ENCODE measurements at regions not wholly inside any gene's neighbourhood (a gene's known extent, or its start where the extent isn't known, plus 50 kb on each side); places are given as distances from the start of the nearest gene placed in this dataset.
"Not testable (repeated sequence)": the region's sequence is repeated elsewhere in the genome, so short reads cannot be mapped to it uniquely, and the experiment has no call there.

DNA sequence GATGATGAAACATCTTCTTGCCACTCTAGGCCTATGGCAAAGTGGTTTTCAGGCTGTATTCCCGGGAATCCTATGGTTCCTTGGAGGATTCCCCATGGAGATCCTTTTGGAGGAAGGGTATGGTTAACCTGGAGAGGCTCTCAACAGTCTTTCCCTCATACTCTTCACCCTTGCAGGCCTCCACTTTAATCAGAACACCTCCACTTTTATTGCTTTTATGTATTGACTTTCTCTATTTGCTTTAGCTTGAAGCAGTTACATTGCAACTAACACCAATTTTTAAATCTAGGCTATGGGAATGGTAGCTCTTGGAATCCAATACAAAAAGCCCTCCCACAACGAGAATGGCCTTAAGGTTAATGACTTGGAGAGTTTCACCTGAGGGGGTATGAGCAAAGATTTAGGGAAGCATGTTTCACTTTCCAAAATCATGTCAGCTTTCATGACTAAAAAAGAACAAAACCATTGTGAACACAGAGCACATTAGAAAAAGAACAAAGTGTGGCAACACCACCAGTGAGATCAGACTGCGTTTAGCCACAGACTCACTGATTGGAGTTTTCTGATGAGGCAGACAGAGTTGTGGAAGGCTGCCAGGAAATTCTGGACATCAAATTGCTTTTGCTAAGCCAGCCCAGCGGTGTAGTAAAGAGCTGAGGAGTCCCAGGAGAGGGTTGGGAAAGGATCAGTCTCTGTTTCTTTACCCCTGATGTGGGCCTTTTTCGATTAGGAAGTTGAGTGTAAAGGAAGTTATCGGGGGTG lies 130.4 kb upstream of the BMPER start:
- CTCF ChIA-PET, result no interaction called here
- POLR2A ChIA-PET, result no interaction called here

- CTCF ChIA-PET, result no interaction called here
- POLR2A ChIA-PET, result no interaction called here
Observed at GRCh38 chr7:33775790-33776189, 129.5 kb upstream of the BMPER start.

DNA sequence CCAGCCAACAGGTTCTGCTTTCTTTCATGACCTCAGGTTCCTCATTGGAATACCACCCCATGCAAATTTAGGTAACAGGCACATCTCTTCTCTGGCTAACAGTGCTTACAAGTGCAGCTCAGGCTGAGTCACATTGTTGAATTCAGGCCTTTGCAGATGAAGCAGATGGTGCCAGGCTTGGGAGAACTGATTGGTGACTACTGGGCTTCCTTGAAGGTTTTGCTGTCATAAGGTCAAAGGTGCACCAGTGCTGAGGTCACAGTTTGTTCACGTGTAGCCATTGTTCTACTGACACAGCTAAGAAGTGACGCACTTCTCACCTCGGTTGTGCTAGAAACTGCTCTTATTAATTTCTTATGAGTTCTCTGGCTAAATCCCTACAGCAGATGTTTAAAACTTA lies 128.6 kb upstream of the BMPER start:
- CTCF ChIA-PET, result interaction anchor here (1.0 kb wide), 1 partner anchor 19 kb away, joined by 3 read pairs; no protein-coding TSS in a partner anchor
- POLR2A ChIA-PET, result no interaction called here

- ChIA-PET CTCF (interaction anchor here (0.7 kb wide), 1 partner anchor 8 kb away, joined by 3 read pairs; no protein-coding TSS in a partner anchor), POLR2A (no interaction called here)
Observed at GRCh38 chr7:33778195-33778594, 127.1 kb upstream of the BMPER start.

- POLR2A ChIA-PET, result no interaction called here
- CTCF ChIA-PET, result no interaction called here
Observed at GRCh38 chr7:33779216-33779615, 126.1 kb upstream of the BMPER start.

GRCh38 chr7:33781167-33781566 lies 124.2 kb upstream of the BMPER start:
- CTCF ChIA-PET, result no interaction called here
- POLR2A ChIA-PET, result no interaction called here

DNA sequence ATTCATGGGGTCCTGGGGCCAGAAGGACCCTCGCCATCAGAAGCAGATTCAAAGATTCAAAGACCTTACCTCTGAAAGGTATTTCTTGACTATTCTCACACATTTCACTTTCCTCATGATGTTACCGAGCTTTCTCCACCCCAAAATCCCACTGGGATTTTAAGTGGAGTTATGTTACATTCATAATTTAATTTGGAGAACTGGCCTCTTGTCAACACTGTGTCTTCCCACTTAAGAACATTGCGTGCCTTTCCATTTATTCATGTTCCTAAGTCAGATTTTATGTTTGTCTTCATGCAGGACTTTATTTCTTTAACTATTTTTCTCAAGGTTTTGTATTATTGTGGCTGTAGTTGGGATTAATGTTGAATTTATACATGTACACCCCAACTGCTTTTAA lies 123.5 kb upstream of the BMPER start:
- POLR2A ChIA-PET, result no interaction called here
- CTCF ChIA-PET, result no interaction called here

DNA sequence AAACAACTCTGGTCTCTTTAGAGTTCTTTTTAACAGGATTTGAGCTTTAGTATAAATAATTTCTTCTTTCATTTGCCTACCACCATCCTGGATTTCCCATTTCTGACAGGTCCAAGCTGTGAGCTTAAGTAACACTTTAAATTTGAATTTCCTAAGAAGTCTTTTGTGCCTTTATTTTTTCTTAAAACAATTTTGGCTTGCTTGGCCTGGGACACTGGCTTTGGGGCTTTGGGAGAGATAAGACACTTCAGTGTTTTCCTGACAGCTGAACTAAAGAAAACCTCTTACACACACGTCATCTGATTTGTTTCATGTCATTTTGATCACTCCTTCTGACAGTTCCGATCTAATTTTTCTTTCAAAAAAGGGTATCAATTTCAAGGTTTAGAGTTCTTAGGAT lies 121.3 kb upstream of the BMPER start:
- POLR2A ChIA-PET, result no interaction called here
- CTCF ChIA-PET, result no interaction called here

DNA sequence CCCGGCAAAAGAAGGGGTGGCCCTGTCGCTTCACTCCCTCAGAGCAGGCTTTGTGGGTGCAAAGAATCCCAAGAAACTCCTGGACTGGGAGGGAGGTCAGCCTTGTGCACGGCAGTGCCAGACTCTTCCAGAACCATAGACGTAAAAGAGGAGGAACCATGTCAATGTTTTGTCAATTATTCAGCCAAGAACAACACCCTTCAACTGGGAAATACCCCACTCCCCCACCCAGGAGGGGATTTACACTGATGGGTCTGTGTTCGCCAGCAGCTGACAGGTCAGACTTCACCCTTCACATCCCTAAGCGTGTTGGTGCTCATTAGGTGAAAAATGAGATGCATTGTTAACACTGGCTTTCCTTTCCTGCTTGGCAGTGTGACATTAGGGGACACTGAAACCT lies 116.8 kb upstream of the BMPER start:
- POLR2A ChIA-PET, result no interaction called here
- CTCF ChIA-PET, result no interaction called here

GRCh38 chr7:33789871-33790630 lies 115.3 kb upstream of the BMPER start:
- POLR2A ChIA-PET, result no interaction called here
- CTCF ChIA-PET, result no interaction called here

DNA sequence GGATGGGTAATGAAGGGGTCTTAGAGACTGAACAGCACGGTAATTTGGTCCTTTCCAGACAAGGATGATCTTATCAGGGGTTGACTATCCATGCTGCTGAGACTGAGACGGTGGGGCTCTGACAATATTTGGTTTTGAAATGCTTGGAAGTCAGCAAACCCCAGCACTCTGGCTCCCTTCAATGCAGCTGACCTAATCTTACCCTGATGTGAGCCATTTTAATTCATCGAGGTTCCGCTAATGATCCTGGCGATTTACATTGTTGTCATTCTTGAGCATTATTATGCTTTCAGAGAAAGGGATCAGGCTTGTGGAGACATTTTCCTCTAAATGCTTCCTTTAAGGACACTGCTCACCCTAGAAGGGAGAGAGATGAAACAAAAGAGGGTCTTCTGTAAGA lies 114.6 kb upstream of the BMPER start:
- ChIA-PET POLR2A (no interaction called here), CTCF (no interaction called here)

- ChIA-PET POLR2A (no interaction called here), CTCF (no interaction called here)
Observed at GRCh38 chr7:33792041-33792440, 113.3 kb upstream of the BMPER start.

- ChIA-PET POLR2A (no interaction called here), CTCF (no interaction called here)
Observed at GRCh38 chr7:33792547-33793105, 112.7 kb upstream of the BMPER start.

DNA sequence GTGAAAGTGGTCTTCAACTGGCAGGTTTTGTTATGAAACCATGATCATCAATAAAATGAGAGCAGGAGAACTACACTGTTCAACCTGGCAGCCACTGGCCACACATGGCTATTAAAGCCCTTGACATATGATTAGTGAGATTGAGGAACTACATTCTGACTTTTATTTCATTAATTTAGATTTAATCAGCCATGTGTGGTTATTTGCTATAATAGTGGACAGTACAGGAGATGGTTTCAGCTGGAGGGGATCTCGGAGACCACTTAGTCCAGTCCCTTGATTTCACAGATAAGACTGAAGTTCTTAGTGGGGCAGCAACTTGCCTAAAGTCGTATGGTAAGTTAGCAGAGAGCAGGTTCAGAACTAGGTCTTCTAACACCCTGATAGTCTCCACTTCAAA lies 111.7 kb upstream of the BMPER start:
- ChIA-PET CTCF (no interaction called here), POLR2A (no interaction called here)

DNA sequence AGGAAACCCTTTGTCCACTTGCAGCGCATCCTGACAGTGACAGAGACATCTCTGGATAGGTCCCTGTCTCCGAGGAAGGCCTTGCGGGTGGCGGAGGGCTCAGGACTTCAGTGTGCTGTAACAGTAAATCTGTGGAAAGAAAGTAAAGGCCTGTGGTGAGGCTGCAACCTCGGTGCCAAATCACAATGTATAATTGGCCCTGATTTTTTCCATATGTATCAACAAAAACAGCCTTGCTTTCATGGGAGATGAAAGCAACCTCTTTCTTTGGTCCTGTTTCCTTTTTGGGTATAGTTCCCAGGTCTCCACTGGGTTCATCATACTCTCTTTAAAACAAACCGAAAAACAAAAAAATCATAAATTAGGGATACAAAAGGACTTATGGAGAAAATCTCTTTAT lies 110.9 kb upstream of the BMPER start:
- POLR2A ChIA-PET, result no interaction called here
- CTCF ChIA-PET, result no interaction called here

- POLR2A ChIA-PET, result no interaction called here
Observed at GRCh38 chr7:33794959-33795358, 110.4 kb upstream of the BMPER start.

GRCh38 chr7:33796538-33796937 lies 108.8 kb upstream of the BMPER start:
- CTCF ChIA-PET, result no interaction called here

More at GRCh38 chr7:33794959-33795358, 110.4 kb upstream of the BMPER start:
- CTCF ChIA-PET, result no interaction called here

DNA sequence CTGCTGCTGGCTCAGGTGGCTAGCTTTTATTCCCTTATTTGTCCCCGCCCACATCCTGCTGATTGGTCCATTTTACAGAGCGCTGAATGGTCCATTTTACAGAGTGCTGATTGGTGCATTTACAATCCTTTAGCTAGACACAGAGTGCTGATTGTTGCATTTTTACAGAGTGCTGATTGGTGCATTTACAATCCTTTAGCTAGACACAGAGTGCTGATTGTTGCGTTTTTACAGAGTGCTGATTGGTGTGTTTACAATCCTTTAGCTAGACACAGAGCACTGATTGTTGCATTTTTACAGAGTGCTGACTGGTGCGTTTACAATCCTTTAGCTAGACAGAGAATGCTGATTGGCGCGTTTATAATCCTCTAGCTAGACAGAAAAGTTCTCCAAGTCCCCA lies 107.8 kb upstream of the BMPER start:
- POLR2A ChIA-PET, CTCF ChIA-PET: not testable (repeated sequence)

More at GRCh38 chr7:33796538-33796937, 108.8 kb upstream of the BMPER start:
- POLR2A ChIA-PET, result no interaction called here

DNA sequence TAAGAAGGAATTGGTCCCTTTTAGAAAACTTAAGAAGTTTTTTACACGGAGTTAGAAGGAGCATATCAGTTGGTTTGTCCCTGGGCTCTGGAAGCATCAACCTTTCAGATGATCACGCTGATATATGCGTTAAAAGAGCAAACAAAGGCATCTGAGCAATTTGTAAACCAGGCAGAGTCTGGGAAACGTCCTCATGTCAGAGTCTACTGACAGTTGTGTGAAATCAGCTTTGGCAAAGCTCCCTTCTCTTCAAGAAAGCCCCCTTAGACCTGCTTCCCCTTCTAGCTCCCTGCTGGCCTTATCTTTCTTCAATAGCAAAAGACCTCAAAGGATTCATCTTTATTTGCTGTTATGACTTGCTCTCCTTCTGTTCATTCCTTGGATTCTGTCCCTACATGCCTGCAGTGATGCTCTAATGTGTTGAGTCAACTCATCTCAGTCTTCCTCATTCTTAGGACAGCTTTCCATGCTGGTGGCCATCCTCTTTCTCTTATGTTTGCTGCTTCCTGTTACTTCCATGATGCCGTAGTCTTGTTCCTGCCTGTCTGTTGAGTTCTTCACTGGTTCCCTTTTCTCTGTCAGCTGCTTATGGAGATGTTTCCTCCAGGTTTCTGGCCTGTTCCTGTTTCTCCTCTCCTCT lies 106.5 kb upstream of the BMPER start:
- ChIA-PET CTCF (no interaction called here), POLR2A (no interaction called here)

GRCh38 chr7:33799766-33800165 lies 105.6 kb upstream of the BMPER start:
- ChIA-PET POLR2A (no interaction called here), CTCF (no interaction called here)

DNA sequence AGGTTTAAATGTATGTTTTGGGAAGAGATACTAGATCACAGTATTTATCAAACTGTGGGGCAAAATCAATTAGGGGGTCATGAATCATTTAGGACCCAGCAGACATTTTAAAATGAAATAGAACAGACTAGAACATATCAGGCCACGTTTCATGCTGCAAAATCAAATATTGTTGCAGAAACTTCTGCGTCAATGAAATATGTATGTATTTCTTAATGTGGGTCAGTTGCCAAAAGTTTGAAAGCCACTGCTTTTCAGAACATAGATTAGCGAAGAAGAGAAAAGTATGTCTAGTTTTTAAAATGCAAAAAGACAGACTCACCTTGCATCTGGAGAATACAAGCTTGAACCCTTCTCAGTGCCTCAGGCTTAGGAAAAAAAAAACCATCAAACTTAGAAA lies 102.7 kb upstream of the BMPER start:
- ChIA-PET CTCF (no interaction called here), POLR2A (no interaction called here)
